DMS114 treated with DMSO at 0.1 percent for 48 hours (cell line): ENCODE measurements at regions not wholly inside any gene's neighbourhood (a gene's known extent, or its start where the extent isn't known, plus 50 kb on each side); places are given as distances from the start of the nearest gene placed in this dataset.

Experiments
- DNase-seq: peaks from one replicate; lab custom pipeline; 2025; ENCODE audit not compliant: unreplicated experiment; lab: John Stamatoyannopoulos, UW

- no peak for DNase-seq
Measured at GRCh38 chr2:66717973-66718372, 283.0 kb downstream of the MEIS1 start.

GRCh38 chr2:66721776-66722175 is 286.9 kb downstream of the MEIS1 start:
- DNase-seq: no peak

- DNase-seq: no peak
Measured at GRCh38 chr2:66724241-66724640, 289.3 kb downstream of the MEIS1 start.

GRCh38 chr2:66729416-66730330 is 294.7 kb downstream of the MEIS1 start:
- DNase-seq: no peak

- no peak for DNase-seq
Measured at GRCh38 chr2:66730441-66730840, 295.5 kb downstream of the MEIS1 start.

GRCh38 chr2:66733364-66733999 is 298.6 kb downstream of the MEIS1 start:
- no peak for DNase-seq

GRCh38 chr2:66748939-66749338 is 314.0 kb downstream of the MEIS1 start:
- DNase-seq: no peak

GRCh38 chr2:66749566-66749965 is 314.6 kb downstream of the MEIS1 start:
- no peak for DNase-seq

GRCh38 chr2:66753257-66753656 is 318.3 kb downstream of the MEIS1 start:
- DNase-seq: no peak

- DNase-seq: no peak
Measured at GRCh38 chr2:66753660-66754059, 318.7 kb downstream of the MEIS1 start.

GRCh38 chr2:66755974-66756373 is 321.0 kb downstream of the MEIS1 start:
- no peak for DNase-seq

- DNase-seq: no peak
Measured at GRCh38 chr2:66761826-66762225, 326.9 kb downstream of the MEIS1 start.

- no peak for DNase-seq
Measured at GRCh38 chr2:66762761-66763160, 327.8 kb downstream of the MEIS1 start.

- no peak for DNase-seq
Measured at GRCh38 chr2:66766582-66766981, 331.7 kb downstream of the MEIS1 start.

GRCh38 chr2:66771359-66771976 is 336.5 kb downstream of the MEIS1 start:
- DNase-seq: no peak

- no peak for DNase-seq
Measured at GRCh38 chr2:66772618-66773017, 337.7 kb downstream of the MEIS1 start.

GRCh38 chr2:66775730-66776422 is 341.0 kb downstream of the MEIS1 start:
- no peak for DNase-seq

- DNase-seq: no peak
Measured at GRCh38 chr2:66781804-66782203, 346.9 kb downstream of the MEIS1 start.

GRCh38 chr2:66782780-66783361 is 347.9 kb downstream of the MEIS1 start:
- no peak for DNase-seq

GRCh38 chr2:66789741-66790140 is 354.8 kb downstream of the MEIS1 start:
- no peak for DNase-seq

GRCh38 chr2:66790651-66791181 is 355.8 kb downstream of the MEIS1 start:
- DNase-seq: no peak
